ENCODE measurements at regions not wholly inside any gene's neighbourhood (a gene's known extent, or its start where the extent isn't known, plus 50 kb on each side); places are given as distances from the start of the nearest gene placed in this dataset.

- intact Hi-C loops (cut with DNase I), result no loop called here
- Histone ChIP-seq H3K36me3 (ENCODE audit: control insufficient read depth in 2 of 3, insufficient read depth in 3 of 3, low read length in 3 of 3) (no peaks in the 10 kb centered on the region), H3K4me1 (ENCODE audit: control insufficient read depth in 2 of 3, insufficient read depth in 2 of 3, low read depth in 1 of 3, low read length in 3 of 3) (no peaks in the 10 kb centered on the region), H3K9me3 (ENCODE audit: control insufficient read depth in 2 of 3, insufficient read depth in 1 of 3, low read length in 3 of 3) (no peaks in the 10 kb centered on the region), H3K9ac (ENCODE audit: low read length in 3 of 3) (no peak overlapping the region), H3K27ac (ENCODE audit: low read depth in 2 of 2, low read length in 2 of 2) (no peak overlapping the region), H3K4me3 (ENCODE audit: low read length in 3 of 3) (no peak overlapping the region), H3K27me3 (ENCODE audit: control insufficient read depth, insufficient read depth, low read length) (no peaks in the 10 kb centered on the region)
- FAIRE-seq, result no peak
- TF ChIP-seq CTCF (IDR thresholded peaks at IDR 0.05; ENCODE audit: borderline replicate concordance, extremely low read depth, insufficient read depth), result no peak
- no peak for DNase-seq
Observed at GRCh38 chr22:27199354-27199753, 542.0 kb downstream of the MIAT start.

GRCh38 chr22:27201276-27201675 lies 543.9 kb downstream of the MIAT start:
- H3K9ac ChIP-seq (ENCODE audit: low read length in 3 of 3), result no peak overlapping the region
- no peak overlapping the region for H3K27ac ChIP-seq (ENCODE audit: low read depth in 2 of 2, low read length in 2 of 2)
- no peaks in the 10 kb centered on the region for H3K36me3 ChIP-seq (ENCODE audit: control insufficient read depth in 2 of 3, insufficient read depth in 3 of 3, low read length in 3 of 3)
- intact Hi-C loops (cut with DNase I), result no loop called here
- H3K4me1 ChIP-seq (ENCODE audit: control insufficient read depth in 2 of 3, insufficient read depth in 2 of 3, low read depth in 1 of 3, low read length in 3 of 3), result no peaks in the 10 kb centered on the region
- DNase-seq (no peak), FAIRE-seq (no peak)
- no peak overlapping the region for H3K4me3 ChIP-seq (ENCODE audit: low read length in 3 of 3)
- no peaks in the 10 kb centered on the region for H3K9me3 ChIP-seq (ENCODE audit: control insufficient read depth in 2 of 3, insufficient read depth in 1 of 3, low read length in 3 of 3)
- TF ChIP-seq CTCF (IDR thresholded peaks at IDR 0.05; ENCODE audit: borderline replicate concordance, extremely low read depth, insufficient read depth), result no peak
- no peaks in the 10 kb centered on the region for H3K27me3 ChIP-seq (ENCODE audit: control insufficient read depth, insufficient read depth, low read length)

GRCh38 chr22:27201741-27202140 lies 544.4 kb downstream of the MIAT start:
- TF ChIP-seq CTCF (IDR thresholded peaks at IDR 0.05; ENCODE audit: borderline replicate concordance, extremely low read depth, insufficient read depth), result no peak
- FAIRE-seq, result no peak
- no peaks in the 10 kb centered on the region for H3K27me3 ChIP-seq (ENCODE audit: control insufficient read depth, insufficient read depth, low read length)
- DNase-seq, result no peak
- no peaks in the 10 kb centered on the region for H3K9me3 ChIP-seq (ENCODE audit: control insufficient read depth in 2 of 3, insufficient read depth in 1 of 3, low read length in 3 of 3)
- H3K4me1 ChIP-seq (ENCODE audit: control insufficient read depth in 2 of 3, insufficient read depth in 2 of 3, low read depth in 1 of 3, low read length in 3 of 3), result no peaks in the 10 kb centered on the region
- no peak overlapping the region for H3K27ac ChIP-seq (ENCODE audit: low read depth in 2 of 2, low read length in 2 of 2)
- no peak overlapping the region for H3K9ac ChIP-seq (ENCODE audit: low read length in 3 of 3)
- H3K36me3 ChIP-seq (ENCODE audit: control insufficient read depth in 2 of 3, insufficient read depth in 3 of 3, low read length in 3 of 3), result no peaks in the 10 kb centered on the region
- intact Hi-C loops (cut with DNase I), result no loop called here
- no peak overlapping the region for H3K4me3 ChIP-seq (ENCODE audit: low read length in 3 of 3)

- Histone ChIP-seq H3K36me3 (ENCODE audit: control insufficient read depth in 2 of 3, insufficient read depth in 3 of 3, low read length in 3 of 3) (no peaks in the 10 kb centered on the region), H3K9ac (ENCODE audit: low read length in 3 of 3) (no peak overlapping the region), H3K27ac (ENCODE audit: low read depth in 2 of 2, low read length in 2 of 2) (no peak overlapping the region), H3K4me3 (ENCODE audit: low read length in 3 of 3) (no peak overlapping the region), H3K27me3 (ENCODE audit: control insufficient read depth, insufficient read depth, low read length) (peaks cover 3% of the 10 kb centered on the region), H3K9me3 (ENCODE audit: control insufficient read depth in 2 of 3, insufficient read depth in 1 of 3, low read length in 3 of 3) (no peaks in the 10 kb centered on the region), H3K4me1 (ENCODE audit: control insufficient read depth in 2 of 3, insufficient read depth in 2 of 3, low read depth in 1 of 3, low read length in 3 of 3) (no peaks in the 10 kb centered on the region)
- no peak for FAIRE-seq
- DNase-seq, result no peak
- intact Hi-C loops (cut with DNase I), result no loop called here
- no peak for TF ChIP-seq CTCF (IDR thresholded peaks at IDR 0.05; ENCODE audit: borderline replicate concordance, extremely low read depth, insufficient read depth)
Observed at GRCh38 chr22:27203276-27203660, 545.9 kb downstream of the MIAT start.

All from kidney (tissue), 13 donors.